ENCODE measurements at regions not wholly inside any gene's neighbourhood (a gene's known extent, or its start where the extent isn't known, plus 50 kb on each side); places are given as distances from the start of the nearest gene placed in this dataset.

GRCh38 chr2:19717446-19717845 lies 184.3 kb downstream of the TTC32 start (continued):
- no peak for TF ChIP-seq ZBTB17 (tag by site-specific recombination; IDR thresholded peaks at IDR 0.05)
- no peak for TF ChIP-seq ZNF280D (tag by site-specific recombination; IDR thresholded peaks at IDR 0.05)
- no peak for TF ChIP-seq ZNF335 (tag by site-specific recombination; conservative IDR thresholded peaks at IDR 0.05)
- TF ChIP-seq ZNF350 (tag by site-specific recombination; IDR thresholded peaks at IDR 0.05), result no peak
- TF ChIP-seq ZNF175 (tag by site-specific recombination; IDR thresholded peaks at IDR 0.05), result no peak
- TF ChIP-seq IKZF3 (tag by site-specific recombination; IDR thresholded peaks at IDR 0.05), result no peak

- POLR2A ChIA-PET, result no interaction called here
- no peaks in the 10 kb centered on the region for H3K36me3 ChIP-seq (ENCODE audit: control insufficient read depth in 2 of 2, insufficient read depth in 1 of 2, low read length in 2 of 2)
Observed at GRCh38 chr2:19714926-19715325, 186.9 kb downstream of the TTC32 start.

GRCh38 chr2:19712850-19713249 lies 188.9 kb downstream of the TTC32 start:
- Histone ChIP-seq H3K36me3 (ENCODE audit: control insufficient read depth in 2 of 2, insufficient read depth in 1 of 2, low read length in 2 of 2) (no peaks in the 10 kb centered on the region), H3K4me3 (ENCODE audit: low read depth, low read length) (no peak overlapping the region), H3K9me3 (ENCODE audit: control insufficient read depth, insufficient read depth, low read depth, low read length) (no peaks in the 10 kb centered on the region), H3K4me1 (ENCODE audit: control insufficient read depth, insufficient read depth, low read length) (no peaks in the 10 kb centered on the region), H3K27ac (ENCODE audit: extremely low read depth, low read depth, low read length) (no peak overlapping the region)
- POLR2A ChIA-PET, result interaction anchor here (0.5 kb wide), 1 partner anchor 180 kb away, joined by 5 read pairs; no protein-coding TSS in a partner anchor
- TF ChIP-seq ZBTB1 (tag by site-specific recombination; IDR thresholded peaks at IDR 0.05) (no peak), MZF1 (tag by site-specific recombination; IDR thresholded peaks at IDR 0.05; ENCODE audit: borderline replicate concordance) (no peak), PATZ1 (tag by site-specific recombination; IDR thresholded peaks at IDR 0.05) (no peak), ZNF350 (tag by site-specific recombination; IDR thresholded peaks at IDR 0.05) (no peak), ZNF560 (tag by site-specific recombination; IDR thresholded peaks at IDR 0.05; ENCODE audit: borderline replicate concordance) (no peak), ZSCAN16 (tag by site-specific recombination; IDR thresholded peaks at IDR 0.05) (no peak), KLF10 (tag by site-specific recombination; IDR thresholded peaks at IDR 0.05) (no peak), ZNF155 (tag by site-specific recombination; IDR thresholded peaks at IDR 0.05) (no peak), ZSCAN4 (tag by site-specific recombination; IDR thresholded peaks at IDR 0.05) (no peak), ZNF585B (tag by site-specific recombination; IDR thresholded peaks at IDR 0.05) (no peak), ZFP3 (tag by site-specific recombination; IDR thresholded peaks at IDR 0.05; ENCODE audit: low read depth) (no peak), ZNF626 (tag by site-specific recombination; IDR thresholded peaks at IDR 0.05) (no peak), ZNF785 (tag by site-specific recombination; IDR thresholded peaks at IDR 0.05) (no peak), ZNF398 (tag by site-specific recombination; IDR thresholded peaks at IDR 0.05) (no peak), ZNF623 (tag by site-specific recombination; IDR thresholded peaks at IDR 0.05) (no peak), ZBTB48 (tag by site-specific recombination; IDR thresholded peaks at IDR 0.05) (no peak)
- CTCF ChIA-PET, result interaction anchor here (0.6 kb wide), 2 partner anchors 34 to 49 kb away, joined by 3 to 4 read pairs; no protein-coding TSS in a partner anchor

More at GRCh38 chr2:19714926-19715325, 186.9 kb downstream of the TTC32 start:
- CTCF ChIA-PET, result no interaction called here
- Histone ChIP-seq H3K4me3 (ENCODE audit: low read depth, low read length) (no peak overlapping the region), H3K4me1 (ENCODE audit: control insufficient read depth, insufficient read depth, low read length) (no peaks in the 10 kb centered on the region), H3K9me3 (ENCODE audit: control insufficient read depth, insufficient read depth, low read depth, low read length) (no peaks in the 10 kb centered on the region), H3K27ac (ENCODE audit: extremely low read depth, low read depth, low read length) (no peak overlapping the region)
- TF ChIP-seq PATZ1 (tag by site-specific recombination; IDR thresholded peaks at IDR 0.05) (no peak), ZFP37 (tag by site-specific recombination; IDR thresholded peaks at IDR 0.05) (no peak)
